ENCODE measurements at regions not wholly inside any gene's neighbourhood (a gene's known extent, or its start where the extent isn't known, plus 50 kb on each side); places are given as distances from the start of the nearest gene placed in this dataset.
"Not testable (repeated sequence)": the region's sequence is repeated elsewhere in the genome, so short reads cannot be mapped to it uniquely, and the experiment has no call there.

DNA sequence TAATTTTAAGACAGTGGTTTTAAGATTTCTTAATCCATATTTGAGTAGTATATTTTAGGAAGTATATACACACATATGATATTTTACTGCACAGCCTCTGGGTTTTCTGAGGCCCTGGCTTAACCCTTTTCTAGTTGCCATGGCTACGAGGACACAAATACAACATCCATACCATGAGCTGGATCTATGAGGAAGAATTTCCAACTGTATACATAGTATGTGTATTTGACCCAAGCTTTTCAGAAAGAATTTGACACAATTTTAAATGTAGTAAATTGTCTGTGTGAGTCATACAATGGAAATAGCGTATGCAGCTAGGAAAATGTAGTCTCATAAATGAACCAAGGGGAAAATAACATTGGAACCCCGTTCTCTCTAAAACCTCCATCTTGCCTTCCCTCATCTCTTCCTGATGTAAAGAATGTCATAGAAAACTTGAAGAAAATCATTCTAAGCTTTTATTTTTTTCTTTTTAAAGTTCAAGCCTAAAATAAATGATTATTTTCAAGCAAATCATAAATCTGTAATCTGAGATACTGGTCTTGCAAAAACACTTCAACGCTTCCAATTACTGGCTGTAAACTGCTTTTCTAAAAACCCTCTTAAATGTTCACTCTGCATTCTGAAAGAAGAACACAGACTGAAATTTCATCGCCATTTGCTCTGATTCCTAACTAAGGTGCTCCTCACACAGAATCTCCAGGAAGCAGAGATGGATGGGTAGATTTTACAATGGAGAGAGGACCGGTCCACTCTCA lies 172.4 kb downstream of the LACC1 start:
- no peak overlapping the region for H3K4me3 ChIP-seq (ENCODE audit: low read depth, low read length)
- TF ChIP-seq CTCF (IDR thresholded peaks at IDR 0.05; ENCODE audit: insufficient read depth, low read depth, low read length, missing control alignments) = no peak
- DNase-seq (ENCODE audit: low read depth) = no peak

DNA sequence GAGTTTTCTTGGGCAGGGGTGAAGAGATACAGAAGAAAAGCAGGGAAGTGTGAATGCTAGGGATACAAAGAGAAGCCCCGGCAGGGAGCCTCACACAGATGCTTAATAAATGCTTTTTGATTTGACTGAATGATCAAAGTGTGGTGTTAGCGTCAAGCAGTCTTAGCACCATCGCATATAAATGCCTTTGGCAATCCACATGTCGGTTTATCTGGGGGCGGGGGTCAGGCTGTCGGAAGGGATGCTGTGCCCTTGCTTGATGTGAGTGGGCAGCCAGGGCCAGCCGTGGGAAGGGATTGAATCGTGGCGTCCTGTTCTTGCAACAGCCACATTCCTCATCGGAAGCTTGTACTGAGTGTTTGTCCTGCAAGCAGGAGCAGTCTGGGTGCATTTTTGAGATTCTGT lies 173.1 kb downstream of the LACC1 start:
- no peak for TF ChIP-seq CTCF (IDR thresholded peaks at IDR 0.05; ENCODE audit: insufficient read depth, low read depth, low read length, missing control alignments)
- DNase-seq (ENCODE audit: low read depth) = no peak
- no peak overlapping the region for H3K4me3 ChIP-seq (ENCODE audit: low read depth, low read length)

GRCh38 chr13:44053208-44053607 lies 173.5 kb downstream of the LACC1 start:
- DNase-seq (ENCODE audit: low read depth) = no peak
- no peak for TF ChIP-seq CTCF (IDR thresholded peaks at IDR 0.05; ENCODE audit: insufficient read depth, low read depth, low read length, missing control alignments)
- no peak overlapping the region for H3K4me3 ChIP-seq (ENCODE audit: low read depth, low read length)

- TF ChIP-seq CTCF (IDR thresholded peaks at IDR 0.05; ENCODE audit: insufficient read depth, low read depth, low read length, missing control alignments) = no peak
- DNase-seq (ENCODE audit: low read depth) = no peak
- no peak overlapping the region for H3K4me3 ChIP-seq (ENCODE audit: low read depth, low read length)
These were observed 174.8 kb downstream of the LACC1 start for GRCh38 chr13:44054525-44054924.

- not testable (repeated sequence) for DNase-seq (ENCODE audit: low read depth); H3K4me3 ChIP-seq (ENCODE audit: low read depth, low read length)
These were observed 176.0 kb downstream of the LACC1 start for GRCh38 chr13:44055681-44056080.

GRCh38 chr13:44058067-44058466 lies 178.4 kb downstream of the LACC1 start:
- H3K4me3 ChIP-seq (ENCODE audit: low read depth, low read length) = no peak overlapping the region
- no peak for TF ChIP-seq CTCF (IDR thresholded peaks at IDR 0.05; ENCODE audit: insufficient read depth, low read depth, low read length, missing control alignments)
- DNase-seq (ENCODE audit: low read depth) = no peak

GRCh38 chr13:44058624-44059215 lies 179.0 kb downstream of the LACC1 start:
- H3K4me3 ChIP-seq (ENCODE audit: low read depth, low read length) = no peak overlapping the region
- DNase-seq (ENCODE audit: low read depth) = no peak
- no peak for TF ChIP-seq CTCF (IDR thresholded peaks at IDR 0.05; ENCODE audit: insufficient read depth, low read depth, low read length, missing control alignments)

Data from GM12865 (cell line).